ENCODE measurements at regions not wholly inside any gene's neighbourhood (a gene's known extent, or its start where the extent isn't known, plus 50 kb on each side); places are given as distances from the start of the nearest gene placed in this dataset.

GRCh38 chr3:14340960-14341708 lies 61.3 kb upstream of the SLC6A6 start:
- H4K20me1 ChIP-seq (ENCODE audit: insufficient read depth, low read length), result no peaks in the 10 kb centered on the region
- H3K36me3 ChIP-seq (replicated peaks; ENCODE audit: insufficient read depth, low read length), result no peaks in the 10 kb centered on the region
- H3K4me3 ChIP-seq (ENCODE audit: low read length), result no peak overlapping the region
- H3K9ac ChIP-seq (ENCODE audit: low read length), result no peak overlapping the region
- H3K79me2 ChIP-seq (ENCODE audit: low read length), result no peaks in the 10 kb centered on the region
- H3K27ac ChIP-seq (ENCODE audit: low read length), result no peak overlapping the region
- no peak overlapping the region for H3K4me2 ChIP-seq (ENCODE audit: low read depth, low read length)
- DNase-seq, result no peak
- H3K4me1 ChIP-seq (ENCODE audit: low read length), result 0 out of 2 replicates have a peak, but pooled peaks cover 4% of the 10 kb centered on the region
- H3F3A ChIP-seq (ENCODE audit: insufficient read depth, low read length), result no peaks in the 10 kb centered on the region
- no peaks in the 10 kb centered on the region for H3K9me3 ChIP-seq (replicated peaks; ENCODE audit: insufficient read depth, low read length)
- peaks cover 9% of the 10 kb centered on the region for H3K27me3 ChIP-seq (replicated peaks; ENCODE audit: insufficient read depth, low read length)
- H3K9me2 ChIP-seq (replicated peaks; ENCODE audit: insufficient read depth, low read length), result no peaks in the 10 kb centered on the region
- no peak overlapping the region for H2AFZ ChIP-seq (ENCODE audit: low read length)
- TF ChIP-seq EZH2 (optimal IDR thresholded peaks at IDR 0.05; ENCODE audit: low read depth, low read length), result no peak
- TF ChIP-seq, protein P1, sequence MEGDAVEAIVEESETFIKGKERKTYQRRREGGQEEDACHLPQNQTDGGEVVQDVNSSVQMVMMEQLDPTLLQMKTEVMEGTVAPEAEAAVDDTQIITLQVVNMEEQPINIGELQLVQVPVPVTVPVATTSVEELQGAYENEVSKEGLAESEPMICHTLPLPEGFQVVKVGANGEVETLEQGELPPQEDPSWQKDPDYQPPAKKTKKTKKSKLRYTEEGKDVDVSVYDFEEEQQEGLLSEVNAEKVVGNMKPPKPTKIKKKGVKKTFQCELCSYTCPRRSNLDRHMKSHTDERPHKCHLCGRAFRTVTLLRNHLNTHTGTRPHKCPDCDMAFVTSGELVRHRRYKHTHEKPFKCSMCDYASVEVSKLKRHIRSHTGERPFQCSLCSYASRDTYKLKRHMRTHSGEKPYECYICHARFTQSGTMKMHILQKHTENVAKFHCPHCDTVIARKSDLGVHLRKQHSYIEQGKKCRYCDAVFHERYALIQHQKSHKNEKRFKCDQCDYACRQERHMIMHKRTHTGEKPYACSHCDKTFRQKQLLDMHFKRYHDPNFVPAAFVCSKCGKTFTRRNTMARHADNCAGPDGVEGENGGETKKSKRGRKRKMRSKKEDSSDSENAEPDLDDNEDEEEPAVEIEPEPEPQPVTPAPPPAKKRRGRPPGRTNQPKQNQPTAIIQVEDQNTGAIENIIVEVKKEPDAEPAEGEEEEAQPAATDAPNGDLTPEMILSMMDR (IDR thresholded peaks at IDR 0.05; ENCODE audit: low read length), result no peak
- no peak for TF ChIP-seq EZH2phosphoT487 (IDR thresholded peaks at IDR 0.05; ENCODE audit: low read length)

GRCh38 chr3:14343338-14344112 lies 58.9 kb upstream of the SLC6A6 start:
- H3K4me2 ChIP-seq (ENCODE audit: low read depth, low read length), result no peak overlapping the region
- no peak overlapping the region for H3K9ac ChIP-seq (ENCODE audit: low read length)
- H3K27ac ChIP-seq (ENCODE audit: low read length), result no peak overlapping the region
- H4K20me1 ChIP-seq (ENCODE audit: insufficient read depth, low read length), result no peaks in the 10 kb centered on the region
- H3K36me3 ChIP-seq (replicated peaks; ENCODE audit: insufficient read depth, low read length), result no peaks in the 10 kb centered on the region
- no peak overlapping the region for H2AFZ ChIP-seq (ENCODE audit: low read length)
- H3K4me1 ChIP-seq (ENCODE audit: low read length), result no peaks in the 10 kb centered on the region
- H3K4me3 ChIP-seq (ENCODE audit: low read length), result no peak overlapping the region
- no peak for DNase-seq
- TF ChIP-seq, protein P1 (IDR thresholded peaks at IDR 0.05; ENCODE audit: low read length), result no peak
- TF ChIP-seq EZH2phosphoT487 (IDR thresholded peaks at IDR 0.05; ENCODE audit: low read length), result no peak
- no peak for TF ChIP-seq EZH2 (optimal IDR thresholded peaks at IDR 0.05; ENCODE audit: low read depth, low read length)
- H3K9me2 ChIP-seq (replicated peaks; ENCODE audit: insufficient read depth, low read length), result no peaks in the 10 kb centered on the region
- H3F3A ChIP-seq (ENCODE audit: insufficient read depth, low read length), result no peaks in the 10 kb centered on the region
- no peaks in the 10 kb centered on the region for H3K79me2 ChIP-seq (ENCODE audit: low read length)
- H3K9me3 ChIP-seq (replicated peaks; ENCODE audit: insufficient read depth, low read length), result no peaks in the 10 kb centered on the region
- peaks cover 21% of the 10 kb centered on the region for H3K27me3 ChIP-seq (replicated peaks; ENCODE audit: insufficient read depth, low read length)

DNA sequence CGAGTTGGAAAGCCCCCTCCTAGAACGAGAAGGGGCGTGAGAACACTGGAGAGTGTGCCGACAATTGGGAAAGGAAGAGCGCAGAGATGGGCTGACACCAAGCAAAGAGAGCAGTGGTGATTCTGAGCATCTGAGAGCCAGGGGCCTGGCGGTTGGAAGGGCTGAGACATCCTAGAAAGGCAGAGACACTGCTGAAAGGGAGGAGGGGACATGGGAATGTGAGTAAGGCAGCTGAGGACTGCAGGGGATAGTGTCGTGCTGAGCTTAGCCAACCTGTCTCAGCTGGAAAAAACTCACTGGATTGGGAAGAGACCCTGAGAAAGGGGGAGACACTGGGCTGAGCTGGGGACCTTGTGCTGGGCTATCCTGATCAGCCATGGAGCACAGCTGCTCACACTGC lies 58.1 kb upstream of the SLC6A6 start:
- Histone ChIP-seq H3F3A (ENCODE audit: insufficient read depth, low read length) (no peaks in the 10 kb centered on the region), H4K20me1 (ENCODE audit: insufficient read depth, low read length) (no peaks in the 10 kb centered on the region), H3K9me2 (replicated peaks; ENCODE audit: insufficient read depth, low read length) (no peaks in the 10 kb centered on the region), H3K27ac (ENCODE audit: low read length) (no peak overlapping the region), H2AFZ (ENCODE audit: low read length) (no peak overlapping the region), H3K4me1 (ENCODE audit: low read length) (no peaks in the 10 kb centered on the region), H3K36me3 (replicated peaks; ENCODE audit: insufficient read depth, low read length) (no peaks in the 10 kb centered on the region), H3K4me3 (ENCODE audit: low read length) (no peak overlapping the region), H3K9me3 (replicated peaks; ENCODE audit: insufficient read depth, low read length) (no peaks in the 10 kb centered on the region), H3K4me2 (ENCODE audit: low read depth, low read length) (no peak overlapping the region), H3K79me2 (ENCODE audit: low read length) (no peaks in the 10 kb centered on the region), H3K9ac (ENCODE audit: low read length) (no peak overlapping the region), H3K27me3 (replicated peaks; ENCODE audit: insufficient read depth, low read length) (peaks cover 21% of the 10 kb centered on the region)
- TF ChIP-seq, protein P1 (IDR thresholded peaks at IDR 0.05; ENCODE audit: low read length), result no peak
- no peak for TF ChIP-seq EZH2 (optimal IDR thresholded peaks at IDR 0.05; ENCODE audit: low read depth, low read length)
- TF ChIP-seq EZH2phosphoT487 (IDR thresholded peaks at IDR 0.05; ENCODE audit: low read length), result no peak
- no peak for DNase-seq

All from MM.1S (cell line).